ENCODE measurements at regions not wholly inside any gene's neighbourhood (a gene's known extent, or its start where the extent isn't known, plus 50 kb on each side); places are given as distances from the start of the nearest gene placed in this dataset.

DNA sequence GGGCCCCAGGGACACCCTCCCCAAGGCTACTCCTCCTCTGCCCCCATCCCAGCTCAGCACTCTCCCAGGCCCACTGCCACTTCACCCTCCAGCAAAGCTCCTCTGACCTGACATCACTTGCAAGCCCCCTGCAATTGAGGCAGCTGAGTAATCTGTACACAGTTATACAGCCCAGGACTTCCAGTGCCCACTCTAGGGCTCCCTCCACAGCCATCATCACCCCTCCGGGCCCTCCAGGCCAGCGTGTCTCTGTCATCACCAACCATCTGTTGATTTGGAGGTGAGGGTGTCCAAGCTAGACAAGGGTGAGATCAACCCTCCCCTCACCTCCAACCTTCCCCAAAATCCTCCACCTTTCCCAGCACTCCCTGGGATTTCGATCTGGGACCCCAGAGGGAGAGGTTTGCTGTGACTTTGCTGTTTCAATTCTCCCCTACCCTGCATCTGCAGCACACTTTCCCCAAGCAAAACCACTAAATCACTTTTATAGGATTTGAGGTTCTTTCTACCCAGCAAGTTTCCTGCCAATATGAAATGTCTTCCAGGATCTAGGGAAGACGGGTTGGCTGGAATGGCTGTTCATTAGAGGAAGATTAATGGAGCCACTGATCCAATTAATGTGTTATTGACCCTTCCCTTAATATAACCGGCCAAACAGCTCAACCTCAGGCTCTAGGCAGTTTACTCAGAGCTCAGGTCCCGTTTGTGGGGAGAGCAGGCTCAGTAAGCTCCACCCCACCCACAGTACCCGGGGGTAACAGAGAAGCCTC, 92.9 kb downstream of the CHST1 start:
- Mint-ChIP-seq H3K36me3 (ENCODE audit: insufficient read depth, unreplicated experiment) (peaks cover 4% of the 10 kb centered on the region), H3K27me3 (ENCODE audit: unreplicated experiment) (peaks cover 100% of the 10 kb centered on the region), H3K4me3 (ENCODE audit: low read depth, unreplicated experiment) (no peak overlapping the region), H3K27ac (ENCODE audit: unreplicated experiment) (no peak overlapping the region), H3K9me3 (ENCODE audit: low read depth, unreplicated experiment) (no peaks in the 10 kb centered on the region), H3K4me1 (ENCODE audit: low read depth, unreplicated experiment) (no peaks in the 10 kb centered on the region)
- no TSS peak for BruUV-seq (replicated peaks)
- intact Hi-C loops (cut with micrococcal nuclease; ENCODE audit: unreplicated experiment): no loop called here
- CTCF ChIA-PET: interaction anchor here (0.6 kb wide), 1 partner anchor 18 kb away, joined by 3 read pairs; no protein-coding TSS in a partner anchor
- TF ChIP-seq, protein P1, sequence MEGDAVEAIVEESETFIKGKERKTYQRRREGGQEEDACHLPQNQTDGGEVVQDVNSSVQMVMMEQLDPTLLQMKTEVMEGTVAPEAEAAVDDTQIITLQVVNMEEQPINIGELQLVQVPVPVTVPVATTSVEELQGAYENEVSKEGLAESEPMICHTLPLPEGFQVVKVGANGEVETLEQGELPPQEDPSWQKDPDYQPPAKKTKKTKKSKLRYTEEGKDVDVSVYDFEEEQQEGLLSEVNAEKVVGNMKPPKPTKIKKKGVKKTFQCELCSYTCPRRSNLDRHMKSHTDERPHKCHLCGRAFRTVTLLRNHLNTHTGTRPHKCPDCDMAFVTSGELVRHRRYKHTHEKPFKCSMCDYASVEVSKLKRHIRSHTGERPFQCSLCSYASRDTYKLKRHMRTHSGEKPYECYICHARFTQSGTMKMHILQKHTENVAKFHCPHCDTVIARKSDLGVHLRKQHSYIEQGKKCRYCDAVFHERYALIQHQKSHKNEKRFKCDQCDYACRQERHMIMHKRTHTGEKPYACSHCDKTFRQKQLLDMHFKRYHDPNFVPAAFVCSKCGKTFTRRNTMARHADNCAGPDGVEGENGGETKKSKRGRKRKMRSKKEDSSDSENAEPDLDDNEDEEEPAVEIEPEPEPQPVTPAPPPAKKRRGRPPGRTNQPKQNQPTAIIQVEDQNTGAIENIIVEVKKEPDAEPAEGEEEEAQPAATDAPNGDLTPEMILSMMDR (IDR thresholded peaks at IDR 0.05; ENCODE audit: unreplicated experiment): no peak
- no peak for DNase-seq

GRCh38 chr11:45569776-45570175, 95.6 kb downstream of the CHST1 start:
- TF ChIP-seq, protein P1 (IDR thresholded peaks at IDR 0.05; ENCODE audit: unreplicated experiment): no peak
- Mint-ChIP-seq H3K27ac (ENCODE audit: unreplicated experiment) (no peak overlapping the region), H3K9me3 (ENCODE audit: low read depth, unreplicated experiment) (no peaks in the 10 kb centered on the region), H3K36me3 (ENCODE audit: insufficient read depth, unreplicated experiment) (peaks cover 4% of the 10 kb centered on the region), H3K27me3 (ENCODE audit: unreplicated experiment) (peaks cover 100% of the 10 kb centered on the region), H3K4me1 (ENCODE audit: low read depth, unreplicated experiment) (no peaks in the 10 kb centered on the region), H3K4me3 (ENCODE audit: low read depth, unreplicated experiment) (no peak overlapping the region)
- CTCF ChIA-PET: no interaction called here
- no peak for DNase-seq
- BruUV-seq (replicated peaks): no TSS peak
- intact Hi-C loops (cut with micrococcal nuclease; ENCODE audit: unreplicated experiment): no loop called here

- Mint-ChIP-seq H3K9me3 (ENCODE audit: low read depth, unreplicated experiment) (no peaks in the 10 kb centered on the region), H3K27ac (ENCODE audit: unreplicated experiment) (no peak overlapping the region), H3K27me3 (ENCODE audit: unreplicated experiment) (peaks cover 99% of the 10 kb centered on the region), H3K4me1 (ENCODE audit: low read depth, unreplicated experiment) (no peaks in the 10 kb centered on the region), H3K36me3 (ENCODE audit: insufficient read depth, unreplicated experiment) (peaks cover 4% of the 10 kb centered on the region), H3K4me3 (ENCODE audit: low read depth, unreplicated experiment) (no peak overlapping the region)
- no peak for DNase-seq
- no TSS peak for BruUV-seq (replicated peaks)
- CTCF ChIA-PET: no interaction called here
- TF ChIP-seq, protein P1 (IDR thresholded peaks at IDR 0.05; ENCODE audit: unreplicated experiment): no peak
- intact Hi-C loops (cut with micrococcal nuclease; ENCODE audit: unreplicated experiment): no loop called here
Measured at GRCh38 chr11:45568049-45568448, 97.4 kb downstream of the CHST1 start.

DNA sequence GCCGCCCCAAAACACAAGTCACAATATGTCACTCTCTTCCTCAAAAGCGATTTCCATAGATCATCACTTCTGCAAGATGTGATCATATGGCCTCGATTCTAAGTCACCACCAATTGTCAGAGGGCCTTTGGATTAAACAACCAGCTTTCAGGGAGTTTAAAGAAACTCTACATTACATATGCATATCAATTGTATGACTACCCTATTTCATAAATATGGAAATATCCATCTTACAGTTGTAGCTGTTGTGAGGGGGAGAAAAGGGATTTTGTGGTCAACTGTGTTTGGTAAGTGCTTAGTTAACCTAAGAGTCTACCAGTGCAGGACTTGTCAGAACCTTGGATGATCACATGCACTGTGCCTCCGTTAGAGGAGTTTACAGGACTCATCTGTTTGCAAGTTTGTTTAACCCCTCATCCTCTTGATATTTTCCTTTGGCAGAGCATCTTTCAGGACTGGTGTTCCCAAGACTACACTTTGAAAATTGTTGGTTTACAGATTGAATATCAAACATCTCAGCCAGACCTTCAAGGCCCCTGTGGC, 99.9 kb downstream of the CHST1 start:
- TF ChIP-seq, protein P1 (IDR thresholded peaks at IDR 0.05; ENCODE audit: unreplicated experiment): no peak
- no TSS peak for BruUV-seq (replicated peaks)
- CTCF ChIA-PET: no interaction called here

More for the DNA sequence above, 99.9 kb downstream of the CHST1 start:
- H3K27me3 Mint-ChIP-seq (ENCODE audit: unreplicated experiment): peaks cover 99% of the 10 kb centered on the region
- no peak overlapping the region for H3K4me3 Mint-ChIP-seq (ENCODE audit: low read depth, unreplicated experiment)
- H3K27ac Mint-ChIP-seq (ENCODE audit: unreplicated experiment): no peak overlapping the region
- intact Hi-C loops (cut with micrococcal nuclease; ENCODE audit: unreplicated experiment): no loop called here
- no peaks in the 10 kb centered on the region for H3K9me3 Mint-ChIP-seq (ENCODE audit: low read depth, unreplicated experiment)
- DNase-seq: no peak
- no peaks in the 10 kb centered on the region for H3K36me3 Mint-ChIP-seq (ENCODE audit: insufficient read depth, unreplicated experiment)
- no peaks in the 10 kb centered on the region for H3K4me1 Mint-ChIP-seq (ENCODE audit: low read depth, unreplicated experiment)

All from Calu3 (cell line).